ACC112 (cell line): ENCODE measurements at regions not wholly inside any gene's neighbourhood (a gene's known extent, or its start where the extent isn't known, plus 50 kb on each side); places are given as distances from the start of the nearest gene placed in this dataset.

ENCODE experiments used
- H2AFZ ChIP-seq: fragments of 200-600 bp; sonication (generic); one replicate; pipeline ENCODE4 v1.6.0; 2017; ENCODE audit warnings: antibody characterized with exemption, low read length; ENCODE audit not compliant: unreplicated experiment
- H3K27ac ChIP-seq: fragments of 200-600 bp; sonication (generic); 2 replicates; pipeline ENCODE4 v1.5.1; 2014; ENCODE audit warnings: low read depth, mild to moderate bottlenecking, antibody characterized with exemption, low read length, moderate library complexity
- H3K27me3 ChIP-seq: fragments of 200-600 bp; sonication (generic); 2 replicates; pipeline ENCODE4 v1.6.1; 2014; ENCODE audit warnings: mild to moderate bottlenecking, antibody characterized with exemption, low read length, moderate library complexity, mixed read lengths; ENCODE audit not compliant: insufficient read depth
- H3K36me3 ChIP-seq: fragments of 200-600 bp; sonication (generic); 2 replicates; pipeline ENCODE4 v1.6.1; 2016; ENCODE audit warnings: mild to moderate bottlenecking, antibody characterized with exemption, low read length, moderate library complexity, mixed read lengths; ENCODE audit not compliant: insufficient read depth
- H3K4me1 ChIP-seq: fragments of 200-600 bp; sonication (generic); one replicate; pipeline ENCODE4 v1.6.1; 2016; ENCODE audit warnings: low read length, mixed read lengths; ENCODE audit not compliant: insufficient read depth, unreplicated experiment, control insufficient read depth
- H3K4me3 ChIP-seq: fragments of 200-600 bp; sonication (generic); 2 replicates; pipeline ENCODE4 v1.5.1; 2014; ENCODE audit warnings: mild to moderate bottlenecking, low read depth, low read length
- H3K79me2 ChIP-seq: fragments of 200-600 bp; sonication (generic); one replicate; pipeline ENCODE4 v1.6.0; 2016; ENCODE audit warnings: low read length; ENCODE audit not compliant: control insufficient read depth, unreplicated experiment, insufficient read depth

DNA sequence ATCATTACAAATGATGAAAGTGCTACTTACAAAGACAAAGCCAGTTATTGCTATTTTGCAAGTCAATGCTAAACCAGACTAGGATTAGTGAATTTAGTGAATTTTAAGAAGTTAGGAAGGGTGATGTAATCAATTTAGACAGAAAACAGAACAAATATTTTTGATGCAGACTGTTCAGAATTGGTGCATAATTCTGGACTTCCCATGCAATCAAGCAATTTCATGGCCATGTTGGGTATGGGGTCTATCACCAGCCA, 85.4 kb downstream of the CH25H start:
- Histone ChIP-seq H3K27me3 (no peaks in the 10 kb centered on the region), H3K27ac (no peak overlapping the region), H3K79me2 (no peaks in the 10 kb centered on the region), H3K36me3 (no peaks in the 10 kb centered on the region), H2AFZ (no peak overlapping the region), H3K4me1 (peaks cover 30% of the 10 kb centered on the region), H3K4me3 (no peak overlapping the region)

- Histone ChIP-seq H3K79me2 (no peaks in the 10 kb centered on the region), H3K27me3 (no peaks in the 10 kb centered on the region), H3K4me3 (no peak overlapping the region), H3K36me3 (no peaks in the 10 kb centered on the region), H3K4me1 (peaks cover 35% of the 10 kb centered on the region), H3K27ac (no peak overlapping the region), H2AFZ (no peak overlapping the region)
These were observed 86.0 kb downstream of the CH25H start for GRCh38 chr10:89120931-89121763.

DNA sequence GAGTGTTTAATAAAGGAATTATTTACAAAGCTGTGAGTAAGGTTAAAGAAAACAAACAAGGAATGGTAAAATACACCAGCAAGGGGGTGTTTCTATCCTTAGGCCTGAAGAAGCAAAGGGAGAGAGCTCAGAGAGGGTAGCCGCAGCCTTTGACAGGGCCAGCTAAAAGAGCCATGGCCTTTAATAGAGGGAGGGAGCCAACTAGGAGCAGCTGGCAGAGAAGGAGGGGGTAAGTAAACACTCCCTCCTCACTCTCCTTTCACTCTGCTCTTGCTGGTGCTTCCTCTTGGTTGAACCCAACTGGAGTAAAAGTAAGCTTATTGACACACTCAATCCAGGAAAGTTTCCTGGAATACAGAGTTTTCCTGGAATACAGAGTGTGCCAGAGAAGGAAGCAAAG, 87.5 kb downstream of the CH25H start:
- Histone ChIP-seq H3K4me1 (peaks cover 47% of the 10 kb centered on the region), H3K27me3 (no peaks in the 10 kb centered on the region), H2AFZ (no peak overlapping the region), H3K36me3 (no peaks in the 10 kb centered on the region), H3K4me3 (no peak overlapping the region), H3K79me2 (no peaks in the 10 kb centered on the region), H3K27ac (no peak overlapping the region)

DNA sequence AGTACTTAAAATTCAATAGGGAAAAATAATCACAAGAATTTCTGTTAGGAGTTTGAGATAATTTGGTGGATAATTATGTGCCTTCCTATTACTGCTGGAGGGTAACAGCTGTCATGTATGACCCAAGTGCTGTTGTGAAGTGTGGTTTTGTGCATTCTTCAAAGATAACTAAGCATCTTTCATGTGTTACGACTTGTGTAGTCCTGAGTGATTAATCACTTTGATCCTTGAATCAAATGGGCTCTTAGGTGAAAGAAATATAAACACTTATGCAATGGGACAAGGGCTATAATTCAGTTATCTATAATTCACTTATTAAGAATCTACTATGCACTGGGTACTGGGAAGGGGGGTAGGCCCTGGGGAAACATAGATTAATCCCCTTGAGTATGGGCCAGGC, 89.0 kb downstream of the CH25H start:
- H3K27ac ChIP-seq: no peak overlapping the region

GRCh38 chr10:89115876-89116627, 91.1 kb downstream of the CH25H start:
- Histone ChIP-seq H3K36me3 (no peaks in the 10 kb centered on the region), H3K79me2 (no peaks in the 10 kb centered on the region), H3K4me1 (peaks cover 50% of the 10 kb centered on the region)

More for the DNA sequence above, 89.0 kb downstream of the CH25H start:
- no peak overlapping the region for H3K4me3 ChIP-seq
- H3K27me3 ChIP-seq: no peaks in the 10 kb centered on the region
- H3K79me2 ChIP-seq: no peaks in the 10 kb centered on the region
- H3K36me3 ChIP-seq: no peaks in the 10 kb centered on the region
- H3K4me1 ChIP-seq: peaks cover 50% of the 10 kb centered on the region
- no peak overlapping the region for H2AFZ ChIP-seq

GRCh38 chr10:89114846-89115625, 92.1 kb downstream of the CH25H start:
- no peak overlapping the region for H2AFZ ChIP-seq
- peaks cover 50% of the 10 kb centered on the region for H3K4me1 ChIP-seq
- H3K4me3 ChIP-seq: no peak overlapping the region
- no peaks in the 10 kb centered on the region for H3K79me2 ChIP-seq
- H3K27ac ChIP-seq: peak overlapping the region; percentile 31; the same call in 1 of the 2 replicates
- H3K36me3 ChIP-seq: no peaks in the 10 kb centered on the region
- H3K27me3 ChIP-seq: no peaks in the 10 kb centered on the region

More at GRCh38 chr10:89115876-89116627, 91.1 kb downstream of the CH25H start:
- Histone ChIP-seq H3K27me3 (no peaks in the 10 kb centered on the region), H2AFZ (no peak overlapping the region), H3K4me3 (no peak overlapping the region), H3K27ac (peak overlapping the region; percentile 31)

DNA sequence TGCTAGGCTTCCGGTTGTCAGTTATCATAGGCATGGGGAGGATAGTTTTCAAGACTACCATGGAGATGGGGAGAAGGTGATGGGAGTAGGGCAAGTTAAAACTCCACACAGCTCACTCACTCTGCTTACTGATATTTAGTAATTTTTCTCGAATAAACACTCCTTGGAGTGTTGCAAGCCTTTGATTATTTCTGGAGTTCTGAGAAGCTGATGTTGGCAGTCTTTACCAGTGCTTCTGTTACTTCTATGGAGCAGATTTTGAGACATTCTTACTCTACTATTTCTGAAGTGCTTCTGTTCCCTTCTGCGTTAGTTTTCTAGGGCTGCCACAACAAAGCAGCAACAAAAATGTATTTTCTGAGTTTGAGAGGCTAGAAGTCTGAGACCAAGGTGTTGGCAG, 104.4 kb downstream of the CH25H start:
- Histone ChIP-seq H3K79me2 (no peaks in the 10 kb centered on the region), H2AFZ (no peak overlapping the region), H3K27ac (no peak overlapping the region), H3K4me1 (no peaks in the 10 kb centered on the region), H3K36me3 (no peaks in the 10 kb centered on the region), H3K4me3 (no peak overlapping the region), H3K27me3 (no peaks in the 10 kb centered on the region)

GRCh38 chr10:89101943-89102342, 105.2 kb downstream of the CH25H start:
- H2AFZ ChIP-seq: no peak overlapping the region
- no peaks in the 10 kb centered on the region for H3K4me1 ChIP-seq

DNA sequence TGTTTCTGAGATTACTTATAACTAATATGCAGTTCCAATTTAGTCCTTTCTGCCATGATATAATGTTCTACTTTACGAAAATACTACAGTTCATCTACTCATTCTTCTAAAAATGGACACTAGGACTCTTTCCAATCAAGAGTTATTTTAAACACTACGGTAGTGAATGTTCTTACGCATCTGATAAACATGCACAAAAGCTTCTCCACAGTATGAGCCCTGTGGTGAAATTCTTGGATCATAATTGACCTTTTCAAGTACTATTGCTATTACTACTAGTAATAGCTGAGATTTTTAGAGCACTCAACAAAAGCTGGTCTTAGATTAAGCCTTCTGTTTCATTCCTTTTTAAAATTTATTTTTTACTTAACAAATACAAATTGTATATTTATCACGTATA, 106.4 kb downstream of the CH25H start:
- Histone ChIP-seq H3K27me3 (no peaks in the 10 kb centered on the region), H3K4me3 (no peak overlapping the region), H3K79me2 (no peaks in the 10 kb centered on the region), H3K4me1 (no peaks in the 10 kb centered on the region), H3K27ac (no peak overlapping the region), H2AFZ (peak overlapping the region; percentile 9), H3K36me3 (no peaks in the 10 kb centered on the region)

More at GRCh38 chr10:89101943-89102342, 105.2 kb downstream of the CH25H start:
- no peak overlapping the region for H3K4me3 ChIP-seq
- H3K36me3 ChIP-seq: no peaks in the 10 kb centered on the region
- no peaks in the 10 kb centered on the region for H3K79me2 ChIP-seq
- H3K27ac ChIP-seq: no peak overlapping the region
- no peaks in the 10 kb centered on the region for H3K27me3 ChIP-seq

DNA sequence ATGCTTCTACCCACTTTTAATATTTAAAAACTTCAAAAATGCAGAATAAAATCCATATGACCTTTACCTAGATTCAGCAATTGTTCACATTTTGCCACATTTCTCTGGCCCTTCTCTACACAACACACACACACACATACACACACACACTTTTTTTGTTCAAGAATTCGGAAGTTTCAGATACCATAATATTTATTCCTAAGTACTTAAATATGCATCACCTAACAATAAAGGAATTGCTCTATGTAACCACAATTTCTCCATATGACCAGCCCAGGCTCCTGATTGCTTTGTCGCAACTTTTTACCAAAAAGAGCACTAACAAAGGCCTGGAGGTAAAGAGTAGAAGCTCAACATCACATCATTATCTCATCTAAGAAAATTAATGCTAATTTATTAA, 106.6 kb downstream of the FAS start:
- Histone ChIP-seq H3K27me3 (no peaks in the 10 kb centered on the region), H3K79me2 (no peaks in the 10 kb centered on the region), H3K4me3 (no peak overlapping the region), H2AFZ (no peak overlapping the region), H3K4me1 (no peaks in the 10 kb centered on the region), H3K36me3 (no peaks in the 10 kb centered on the region), H3K27ac (no peak overlapping the region)
